H1 (cell line): ENCODE measurements at regions not wholly inside any gene's neighbourhood (a gene's known extent, or its start where the extent isn't known, plus 50 kb on each side); places are given as distances from the start of the nearest gene placed in this dataset.

Source experiments
- EZH2 ChIP-seq: fragments of 200-600 bp; sonication (generic); IDR thresholded peaks from 2 replicates; pipeline ENCODE4 v1.7.1; 2012; ENCODE audit warnings: low read depth, mild to moderate bottlenecking, moderate library complexity, low read length, inconsistent platforms; ENCODE audit not compliant: severe bottlenecking
- MAX ChIP-seq: IDR thresholded peaks from 2 replicates; pipeline ENCODE4 v1.6.1; 2012; ENCODE audit warnings: inconsistent platforms
- NRF1 ChIP-seq: IDR thresholded peaks from 2 replicates; pipeline ENCODE4 v1.6.1; 2011; ENCODE audit warnings: mild to moderate bottlenecking, low read depth, low read length, improper control_type of control experiment
- RFX5 ChIP-seq: IDR thresholded peaks from 2 replicates; pipeline ENCODE4 v1.6.1; 2011; ENCODE audit warnings: low read depth, low read length, improper control_type of control experiment, borderline replicate concordance
- SAP30 ChIP-seq: fragments of 300-600 bp; sonication (generic); IDR thresholded peaks from 2 replicates; pipeline ENCODE4 v1.7.1; 2012; ENCODE audit warnings: low read length, moderate library complexity, mild to moderate bottlenecking, inconsistent platforms; ENCODE audit not compliant: insufficient read depth, insufficient replicate concordance
- TCF12 ChIP-seq: IDR thresholded peaks from 2 replicates; pipeline ENCODE4 v1.6.1; 2011; ENCODE audit warnings: low read depth, mild to moderate bottlenecking, low read length
- ZNF274 ChIP-seq: IDR thresholded peaks from 2 replicates; pipeline ENCODE4 v1.7.0; 2012; ENCODE audit warnings: low read length, borderline replicate concordance; ENCODE audit errors: extremely low read depth

- TF ChIP-seq SAP30 (no peak), ZNF274 (no peak), TCF12 (no peak), NRF1 (no peak), EZH2 (no peak), MAX (no peak), RFX5 (no peak)
Measured at GRCh38 chr12:47394070-47394469, 311.8 kb downstream of the RPAP3 start (continued).
